ENCODE measurements at regions not wholly inside any gene's neighbourhood (a gene's known extent, or its start where the extent isn't known, plus 50 kb on each side); places are given as distances from the start of the nearest gene placed in this dataset.

- Histone ChIP-seq H3K4me1 (ENCODE audit: control insufficient read depth in 2 of 3, insufficient read depth in 2 of 3, low read depth in 1 of 3, low read length in 3 of 3) (no peaks in the 10 kb centered on the region), H3K27ac (ENCODE audit: low read depth in 2 of 2, low read length in 2 of 2) (no peak overlapping the region), H3K4me3 (ENCODE audit: low read length in 3 of 3) (no peak overlapping the region), H3K27me3 (ENCODE audit: control insufficient read depth, insufficient read depth, low read length) (no peaks in the 10 kb centered on the region), H3K36me3 (ENCODE audit: control insufficient read depth in 2 of 3, insufficient read depth in 3 of 3, low read length in 3 of 3) (no peaks in the 10 kb centered on the region), H3K9me3 (ENCODE audit: control insufficient read depth in 2 of 3, insufficient read depth in 1 of 3, low read length in 3 of 3) (no peaks in the 10 kb centered on the region), H3K9ac (ENCODE audit: low read length in 3 of 3) (no peak overlapping the region)
- FAIRE-seq (no peak), DNase-seq (no peak)
- TF ChIP-seq, protein P1, sequence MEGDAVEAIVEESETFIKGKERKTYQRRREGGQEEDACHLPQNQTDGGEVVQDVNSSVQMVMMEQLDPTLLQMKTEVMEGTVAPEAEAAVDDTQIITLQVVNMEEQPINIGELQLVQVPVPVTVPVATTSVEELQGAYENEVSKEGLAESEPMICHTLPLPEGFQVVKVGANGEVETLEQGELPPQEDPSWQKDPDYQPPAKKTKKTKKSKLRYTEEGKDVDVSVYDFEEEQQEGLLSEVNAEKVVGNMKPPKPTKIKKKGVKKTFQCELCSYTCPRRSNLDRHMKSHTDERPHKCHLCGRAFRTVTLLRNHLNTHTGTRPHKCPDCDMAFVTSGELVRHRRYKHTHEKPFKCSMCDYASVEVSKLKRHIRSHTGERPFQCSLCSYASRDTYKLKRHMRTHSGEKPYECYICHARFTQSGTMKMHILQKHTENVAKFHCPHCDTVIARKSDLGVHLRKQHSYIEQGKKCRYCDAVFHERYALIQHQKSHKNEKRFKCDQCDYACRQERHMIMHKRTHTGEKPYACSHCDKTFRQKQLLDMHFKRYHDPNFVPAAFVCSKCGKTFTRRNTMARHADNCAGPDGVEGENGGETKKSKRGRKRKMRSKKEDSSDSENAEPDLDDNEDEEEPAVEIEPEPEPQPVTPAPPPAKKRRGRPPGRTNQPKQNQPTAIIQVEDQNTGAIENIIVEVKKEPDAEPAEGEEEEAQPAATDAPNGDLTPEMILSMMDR (IDR thresholded peaks at IDR 0.05; ENCODE audit: borderline replicate concordance, extremely low read depth, insufficient read depth), result no peak
- intact Hi-C loops (cut with DNase I), result no loop called here
Measured at GRCh38 chr4:74522251-74522991, 77.5 kb downstream of the AREG start.

GRCh38 chr4:74523096-74523495 is 78.2 kb downstream of the AREG start:
- Histone ChIP-seq H3K36me3 (ENCODE audit: control insufficient read depth in 2 of 3, insufficient read depth in 3 of 3, low read length in 3 of 3) (no peaks in the 10 kb centered on the region), H3K9me3 (ENCODE audit: control insufficient read depth in 2 of 3, insufficient read depth in 1 of 3, low read length in 3 of 3) (no peaks in the 10 kb centered on the region), H3K4me1 (ENCODE audit: control insufficient read depth in 2 of 3, insufficient read depth in 2 of 3, low read depth in 1 of 3, low read length in 3 of 3) (no peaks in the 10 kb centered on the region), H3K27ac (ENCODE audit: low read depth in 2 of 2, low read length in 2 of 2) (no peak overlapping the region), H3K9ac (ENCODE audit: low read length in 3 of 3) (no peak overlapping the region), H3K4me3 (ENCODE audit: low read length in 3 of 3) (no peak overlapping the region), H3K27me3 (ENCODE audit: control insufficient read depth, insufficient read depth, low read length) (no peaks in the 10 kb centered on the region)
- FAIRE-seq, result no peak
- TF ChIP-seq, protein P1 (IDR thresholded peaks at IDR 0.05; ENCODE audit: borderline replicate concordance, extremely low read depth, insufficient read depth), result no peak
- no peak for DNase-seq
- intact Hi-C loops (cut with DNase I), result no loop called here

- H3K4me1 ChIP-seq (ENCODE audit: control insufficient read depth in 2 of 3, insufficient read depth in 2 of 3, low read depth in 1 of 3, low read length in 3 of 3), result no peaks in the 10 kb centered on the region
- DNase-seq (no peak), FAIRE-seq (no peak)
- intact Hi-C loops (cut with DNase I), result no loop called here
- H3K9ac ChIP-seq (ENCODE audit: low read length in 3 of 3), result no peak overlapping the region
- H3K36me3 ChIP-seq (ENCODE audit: control insufficient read depth in 2 of 3, insufficient read depth in 3 of 3, low read length in 3 of 3), result no peaks in the 10 kb centered on the region
- TF ChIP-seq, protein P1 (IDR thresholded peaks at IDR 0.05; ENCODE audit: borderline replicate concordance, extremely low read depth, insufficient read depth), result no peak
- H3K4me3 ChIP-seq (ENCODE audit: low read length in 3 of 3), result no peak overlapping the region
- no peaks in the 10 kb centered on the region for H3K9me3 ChIP-seq (ENCODE audit: control insufficient read depth in 2 of 3, insufficient read depth in 1 of 3, low read length in 3 of 3)
- H3K27me3 ChIP-seq (ENCODE audit: control insufficient read depth, insufficient read depth, low read length), result no peaks in the 10 kb centered on the region
- H3K27ac ChIP-seq (ENCODE audit: low read depth in 2 of 2, low read length in 2 of 2), result no peak overlapping the region
Measured at GRCh38 chr4:74524985-74525384, 80.0 kb downstream of the AREG start.

GRCh38 chr4:74527049-74527448 is 82.1 kb downstream of the AREG start:
- H3K36me3 ChIP-seq (ENCODE audit: control insufficient read depth in 2 of 3, insufficient read depth in 3 of 3, low read length in 3 of 3), result no peaks in the 10 kb centered on the region
- TF ChIP-seq, protein P1 (IDR thresholded peaks at IDR 0.05; ENCODE audit: borderline replicate concordance, extremely low read depth, insufficient read depth), result no peak
- no peaks in the 10 kb centered on the region for H3K9me3 ChIP-seq (ENCODE audit: control insufficient read depth in 2 of 3, insufficient read depth in 1 of 3, low read length in 3 of 3)
- DNase-seq, result no peak
- intact Hi-C loops (cut with DNase I), result no loop called here
- H3K27ac ChIP-seq (ENCODE audit: low read depth in 2 of 2, low read length in 2 of 2), result no peak overlapping the region
- H3K4me3 ChIP-seq (ENCODE audit: low read length in 3 of 3), result no peak overlapping the region
- FAIRE-seq, result no peak
- H3K9ac ChIP-seq (ENCODE audit: low read length in 3 of 3), result no peak overlapping the region
- no peaks in the 10 kb centered on the region for H3K27me3 ChIP-seq (ENCODE audit: control insufficient read depth, insufficient read depth, low read length)
- H3K4me1 ChIP-seq (ENCODE audit: control insufficient read depth in 2 of 3, insufficient read depth in 2 of 3, low read depth in 1 of 3, low read length in 3 of 3), result no peaks in the 10 kb centered on the region
